ENCODE measurements at regions not wholly inside any gene's neighbourhood (a gene's known extent, or its start where the extent isn't known, plus 50 kb on each side); places are given as distances from the start of the nearest gene placed in this dataset.

GRCh38 chr16:64251742-64252141 is 870.1 kb downstream of the CDH11 start:
- H3K27ac ChIP-seq, result no peak overlapping the region
- no peak overlapping the region for H3K4me3 ChIP-seq
- no peak for DNase-seq
- no peaks in the 10 kb centered on the region for H3K9me3 ChIP-seq
- H3K36me3 ChIP-seq (ENCODE audit: low read depth, missing control alignments), result no peaks in the 10 kb centered on the region
- H3K27me3 ChIP-seq, result no peaks in the 10 kb centered on the region
- WGBS, 2 donors, result 70 to 86% methylated on average over 2 of the region's 2 CpGs
- no peaks in the 10 kb centered on the region for H3K4me1 ChIP-seq
- intact Hi-C loops (cut with DNase I; ENCODE audit: low total_unique reads), result no loop called here
- TF ChIP-seq CTCF (IDR thresholded peaks at IDR 0.05) (no peak), POLR2A (IDR thresholded peaks at IDR 0.05) (no peak)

GRCh38 chr16:64250866-64251265 is 871.0 kb downstream of the CDH11 start:
- 35 to 38% methylated on average over 1 of the region's 1 CpG for WGBS, 2 donors

GRCh38 chr16:64242492-64242891 is 879.4 kb downstream of the CDH11 start:
- 54 to 57% methylated on average over 6 of the region's 6 CpGs for WGBS, 2 donors
- Histone ChIP-seq H3K36me3 (ENCODE audit: low read depth, missing control alignments) (no peaks in the 10 kb centered on the region), H3K9me3 (no peaks in the 10 kb centered on the region), H3K4me1 (no peaks in the 10 kb centered on the region), H3K4me3 (no peak overlapping the region), H3K27me3 (no peaks in the 10 kb centered on the region), H3K27ac (no peak overlapping the region)
- intact Hi-C loops (cut with DNase I; ENCODE audit: low total_unique reads), result no loop called here
- TF ChIP-seq POLR2A (IDR thresholded peaks at IDR 0.05), result no peak
- no peak for DNase-seq

More at GRCh38 chr16:64250866-64251265, 871.0 kb downstream of the CDH11 start:
- Histone ChIP-seq H3K27me3 (no peaks in the 10 kb centered on the region), H3K27ac (no peak overlapping the region), H3K4me3 (no peak overlapping the region), H3K9me3 (no peaks in the 10 kb centered on the region), H3K4me1 (no peaks in the 10 kb centered on the region), H3K36me3 (ENCODE audit: low read depth, missing control alignments) (no peaks in the 10 kb centered on the region)
- intact Hi-C loops (cut with DNase I; ENCODE audit: low total_unique reads), result no loop called here
- no peak for DNase-seq
- TF ChIP-seq CTCF (IDR thresholded peaks at IDR 0.05) (no peak), POLR2A (IDR thresholded peaks at IDR 0.05) (no peak)

GRCh38 chr16:64240586-64240985 is 881.3 kb downstream of the CDH11 start:
- Histone ChIP-seq H3K27me3 (no peaks in the 10 kb centered on the region), H3K36me3 (ENCODE audit: low read depth, missing control alignments) (no peaks in the 10 kb centered on the region), H3K4me1 (no peaks in the 10 kb centered on the region), H3K9me3 (no peaks in the 10 kb centered on the region), H3K27ac (no peak overlapping the region), H3K4me3 (no peak overlapping the region)
- TF ChIP-seq POLR2A (IDR thresholded peaks at IDR 0.05) (no peak), CTCF (IDR thresholded peaks at IDR 0.05) (no peak)
- no peak for DNase-seq
- intact Hi-C loops (cut with DNase I; ENCODE audit: low total_unique reads), result no loop called here

GRCh38 chr16:64238571-64238970 is 883.3 kb downstream of the CDH11 start:
- Histone ChIP-seq H3K4me3 (no peak overlapping the region), H3K27me3 (no peaks in the 10 kb centered on the region), H3K4me1 (no peaks in the 10 kb centered on the region), H3K9me3 (no peaks in the 10 kb centered on the region), H3K27ac (no peak overlapping the region), H3K36me3 (ENCODE audit: low read depth, missing control alignments) (no peaks in the 10 kb centered on the region)
- DNase-seq, result no peak
- intact Hi-C loops (cut with DNase I; ENCODE audit: low total_unique reads), result no loop called here
- TF ChIP-seq POLR2A (IDR thresholded peaks at IDR 0.05) (no peak), CTCF (IDR thresholded peaks at IDR 0.05) (no peak)

All from testis (tissue), 2 donors.